WTC11 (cell line): ENCODE measurements at regions not wholly inside any gene's neighbourhood (a gene's known extent, or its start where the extent isn't known, plus 50 kb on each side); places are given as distances from the start of the nearest gene placed in this dataset.

Experiments used
- CTCF ChIP-seq: fragments of 200-600 bp; IDR thresholded peaks from 2 replicates; pipeline ENCODE4 v1.8.0; 2022; ENCODE audit warnings: antibody characterized with exemption
- MAX ChIP-seq: sonication (generic); formaldehyde crosslinking; IDR thresholded peaks from 2 replicates; pipeline ENCODE4 v1.8.0; 2022; ENCODE audit warnings: mild to moderate bottlenecking, missing genetic modification reagents
- NR3C1 ChIP-seq: sonication (generic); formaldehyde crosslinking; conservative IDR thresholded peaks from 2 replicates; pipeline ENCODE4 v1.8.1; 2023; ENCODE audit warnings: low read depth, mild to moderate bottlenecking, missing genetic modification reagents

GRCh38 chr16:19936441-19936840 is 51.8 kb upstream of the GPRC5B start:
- TF ChIP-seq MAX (CRISPR knock-in tag) (no peak), NR3C1 (CRISPR knock-in tag) (no peak), CTCF (no peak)
